ENCODE measurements at regions not wholly inside any gene's neighbourhood (a gene's known extent, or its start where the extent isn't known, plus 50 kb on each side); places are given as distances from the start of the nearest gene placed in this dataset.
"Not testable (repeated sequence)": the region's sequence is repeated elsewhere in the genome, so short reads cannot be mapped to it uniquely, and the experiment has no call there.

DNA sequence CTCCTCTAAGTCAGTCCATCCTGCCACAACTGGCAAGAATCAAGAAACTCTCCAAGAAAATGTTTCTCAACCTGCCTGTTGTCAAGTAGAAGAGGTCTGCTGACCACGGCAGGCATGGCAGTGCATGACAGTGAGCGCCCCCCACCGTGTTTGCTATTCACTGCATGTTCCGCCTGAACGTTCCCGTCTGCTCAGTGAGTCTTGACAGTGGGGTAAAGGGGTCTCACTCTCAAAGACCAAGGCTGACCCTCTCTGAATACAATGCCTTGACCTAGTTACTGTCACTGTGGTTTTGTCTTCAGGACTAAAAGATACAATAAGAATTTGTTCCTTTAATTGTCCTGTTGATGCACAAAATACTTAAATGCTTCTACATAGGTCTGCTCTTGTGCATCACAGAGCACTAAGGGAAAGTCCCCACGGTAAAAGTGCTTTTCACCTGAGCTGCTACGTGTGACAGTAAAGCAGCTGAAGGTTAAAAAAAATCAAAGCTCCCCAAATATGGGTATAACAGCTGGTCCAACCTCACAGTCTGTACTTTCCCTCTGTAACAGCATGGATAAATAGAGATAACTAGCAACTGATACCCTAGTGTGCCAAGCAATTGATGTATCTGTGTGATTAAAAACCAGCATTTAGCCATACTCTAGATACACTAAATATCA, 555.8 kb upstream of the ZNF337 start:
- not testable (repeated sequence) for H3K36me3 ChIP-seq (ENCODE audit: insufficient read depth, low read length); H3K9ac ChIP-seq (ENCODE audit: low read depth, low read length); H3K9me3 ChIP-seq (ENCODE audit: control insufficient read depth, insufficient read depth, low read length); H3K4me1 ChIP-seq (ENCODE audit: insufficient read depth, low read length)

DNA sequence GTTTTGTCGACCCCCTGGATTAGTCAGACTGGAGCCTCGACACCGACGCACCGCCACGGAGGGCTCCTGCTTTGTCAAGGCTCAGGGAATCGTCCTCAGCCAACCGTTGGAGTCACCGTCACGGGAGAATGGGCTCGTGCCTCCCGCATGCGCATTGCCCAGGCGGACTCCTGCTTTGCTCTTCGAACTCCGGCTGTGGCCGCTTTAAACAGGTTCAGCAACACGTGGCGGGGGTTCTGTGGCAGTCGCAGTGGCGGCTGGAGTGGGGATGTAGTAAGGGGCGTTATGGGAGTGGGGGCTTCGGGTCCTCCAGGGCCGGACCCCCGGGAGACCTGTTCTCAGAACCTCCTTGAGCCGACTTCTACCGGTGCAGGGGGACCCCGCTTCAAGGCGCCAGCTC, 554.7 kb upstream of the ZNF337 start:
- not testable (repeated sequence) for H3K9me3 ChIP-seq (ENCODE audit: control insufficient read depth, insufficient read depth, low read length); H3K36me3 ChIP-seq (ENCODE audit: insufficient read depth, low read length); H3K9ac ChIP-seq (ENCODE audit: low read depth, low read length); H3K4me1 ChIP-seq (ENCODE audit: insufficient read depth, low read length)

DNA sequence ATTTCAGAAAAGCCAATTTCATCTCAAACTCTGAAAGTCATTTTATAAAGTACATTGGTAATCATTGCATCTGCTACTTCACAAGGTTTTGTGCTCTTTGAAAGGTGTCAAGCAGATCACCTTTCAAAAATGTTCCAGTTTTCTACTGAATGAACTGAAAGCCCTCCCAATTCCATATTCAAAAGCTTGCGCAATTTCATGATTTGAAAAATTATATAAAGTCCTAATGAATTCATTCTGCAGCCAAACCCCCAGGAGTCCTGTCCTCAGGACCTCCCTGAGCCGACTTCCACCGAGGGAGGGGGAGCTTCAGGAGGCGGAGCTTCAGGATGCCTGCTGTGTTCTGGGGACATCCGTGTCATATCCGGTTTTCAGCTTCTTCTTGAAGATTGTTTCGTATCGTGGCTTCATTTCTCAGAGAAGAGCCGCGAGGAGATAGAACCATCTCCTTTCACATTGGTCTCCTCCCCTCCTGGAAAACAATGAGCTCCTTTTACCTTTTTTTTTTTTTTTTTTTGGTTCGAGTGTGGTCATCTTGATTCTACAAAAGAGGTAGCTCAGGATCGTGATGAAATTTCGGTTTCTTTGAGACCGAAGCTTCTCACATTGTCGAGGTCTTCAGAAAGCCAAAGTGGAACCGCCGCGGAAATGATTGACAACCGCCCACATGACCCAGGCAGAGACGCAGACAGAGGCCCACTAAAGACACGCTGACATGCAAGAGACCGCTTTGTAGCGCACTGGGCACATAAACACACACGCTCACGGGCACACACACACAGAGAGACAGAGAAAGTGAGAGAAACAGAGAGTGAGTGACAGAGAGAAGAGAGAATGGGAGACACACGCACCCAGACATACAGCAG, 553.8 kb upstream of the ZNF337 start:
- H3K9me3 ChIP-seq (ENCODE audit: control insufficient read depth, insufficient read depth, low read length); H3K36me3 ChIP-seq (ENCODE audit: insufficient read depth, low read length); H3K4me1 ChIP-seq (ENCODE audit: insufficient read depth, low read length); H3K9ac ChIP-seq (ENCODE audit: low read depth, low read length): not testable (repeated sequence)

DNA sequence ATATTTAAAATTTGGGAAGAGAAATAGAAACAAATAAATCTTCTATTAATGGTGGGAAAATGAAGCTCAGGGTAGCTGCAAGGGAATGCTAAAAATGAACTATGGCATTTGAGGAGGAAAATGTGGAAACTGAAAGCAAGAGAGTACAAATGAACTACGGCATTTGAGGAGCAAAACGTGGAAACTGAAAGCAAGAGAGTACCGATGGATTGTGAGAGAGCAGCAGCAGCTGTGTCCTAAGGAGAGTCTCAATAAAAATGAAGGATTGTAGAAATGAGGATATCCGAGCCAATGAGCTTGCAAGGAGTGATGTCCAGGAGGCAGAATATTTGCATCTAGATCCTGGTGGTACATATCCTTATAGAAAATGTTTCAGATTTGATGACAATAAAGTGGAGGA, 547.1 kb upstream of the ZNF337 start:
- H3K36me3 ChIP-seq (ENCODE audit: insufficient read depth, low read length), result no peaks in the 10 kb centered on the region
- no peak overlapping the region for H3K9ac ChIP-seq (ENCODE audit: low read depth, low read length)
- H3K4me1 ChIP-seq (ENCODE audit: insufficient read depth, low read length), result no peaks in the 10 kb centered on the region
- no peaks in the 10 kb centered on the region for H3K9me3 ChIP-seq (ENCODE audit: control insufficient read depth, insufficient read depth, low read length)

DNA sequence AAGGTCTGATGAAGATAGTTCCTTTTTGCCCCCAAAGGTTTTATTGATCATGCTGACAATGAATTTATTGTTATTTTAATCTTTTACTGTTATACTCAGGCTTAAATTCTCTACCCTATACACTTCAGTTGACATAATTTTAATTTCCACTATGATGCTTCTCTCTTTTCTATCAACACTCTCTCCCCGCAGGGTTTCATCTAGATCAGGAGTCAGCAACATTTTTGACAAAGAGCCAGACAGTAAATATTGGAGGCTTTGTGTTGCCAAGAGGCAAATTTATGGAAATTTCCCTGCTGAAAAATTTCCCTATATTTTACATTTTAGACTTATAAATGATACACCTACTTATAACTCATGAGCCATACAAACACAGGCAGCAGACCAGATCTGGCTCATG, 524.0 kb upstream of the ZNF337 start:
- H3K4me1 ChIP-seq (ENCODE audit: insufficient read depth, low read length); H3K9ac ChIP-seq (ENCODE audit: low read depth, low read length); H3K9me3 ChIP-seq (ENCODE audit: control insufficient read depth, insufficient read depth, low read length); H3K36me3 ChIP-seq (ENCODE audit: insufficient read depth, low read length): not testable (repeated sequence)

DNA sequence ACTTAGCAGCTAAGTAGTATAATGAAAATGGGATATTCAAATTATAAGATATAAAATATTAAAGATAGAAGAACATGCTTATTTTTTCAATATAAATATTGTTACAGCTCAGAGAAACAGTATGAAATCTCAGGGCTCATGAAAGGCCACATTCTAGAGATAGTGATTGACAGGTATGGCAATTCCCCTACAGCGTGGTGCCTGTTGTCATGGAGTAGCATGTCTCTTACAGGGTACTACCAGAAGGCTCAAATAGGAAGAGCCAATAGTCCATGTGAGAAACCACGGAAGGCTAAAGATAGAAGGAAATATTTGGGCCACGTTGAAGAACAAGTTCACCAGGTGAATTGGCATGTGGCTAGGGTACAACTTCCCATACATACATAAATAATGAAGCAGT, 522.9 kb upstream of the ZNF337 start:
- not testable (repeated sequence) for H3K36me3 ChIP-seq (ENCODE audit: insufficient read depth, low read length); H3K4me1 ChIP-seq (ENCODE audit: insufficient read depth, low read length); H3K9me3 ChIP-seq (ENCODE audit: control insufficient read depth, insufficient read depth, low read length); H3K9ac ChIP-seq (ENCODE audit: low read depth, low read length)

DNA sequence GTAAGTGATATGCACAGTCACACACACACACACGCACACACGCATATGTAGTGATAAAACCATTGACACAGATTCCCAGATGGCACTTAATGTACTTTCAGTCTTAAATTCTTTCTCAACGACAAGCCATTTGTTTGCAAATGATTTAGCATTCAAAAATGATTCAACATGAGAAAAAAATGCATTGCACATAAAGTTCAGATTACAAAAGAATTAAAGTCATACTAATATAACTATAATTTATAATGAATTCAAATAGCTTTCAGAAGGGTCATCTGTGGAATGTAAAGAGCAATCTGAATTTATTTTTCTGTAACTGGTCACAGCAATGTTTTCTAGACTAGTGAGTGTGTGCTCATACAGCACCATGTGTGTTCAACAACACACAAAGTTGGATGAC, 521.6 kb upstream of the ZNF337 start:
- Histone ChIP-seq H3K9me3 (ENCODE audit: control insufficient read depth, insufficient read depth, low read length) (no peaks in the 10 kb centered on the region), H3K36me3 (ENCODE audit: insufficient read depth, low read length) (no peaks in the 10 kb centered on the region), H3K4me1 (ENCODE audit: insufficient read depth, low read length) (no peaks in the 10 kb centered on the region)

DNA sequence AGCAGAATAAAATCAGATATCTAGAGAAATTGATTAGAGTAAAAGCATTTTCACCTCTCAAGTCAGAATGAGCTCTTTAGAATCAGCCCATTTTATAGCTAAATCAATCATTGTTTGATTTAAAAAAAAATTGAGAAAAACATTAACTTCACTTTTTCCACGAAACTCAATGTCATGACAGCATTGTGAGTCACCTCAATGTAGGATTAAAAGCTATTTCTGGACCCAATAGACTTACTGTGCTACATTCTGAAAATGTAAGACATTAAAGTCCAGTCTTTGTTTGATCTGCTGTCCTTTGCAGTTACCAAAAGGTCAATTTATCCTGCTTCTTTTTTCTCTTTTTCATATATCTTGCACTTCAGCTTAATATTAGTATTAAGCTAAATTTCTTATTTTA, 519.4 kb upstream of the ZNF337 start:
- no peaks in the 10 kb centered on the region for H3K4me1 ChIP-seq (ENCODE audit: insufficient read depth, low read length)
- no peak overlapping the region for H3K9ac ChIP-seq (ENCODE audit: low read depth, low read length)
- H3K9me3 ChIP-seq (ENCODE audit: control insufficient read depth, insufficient read depth, low read length), result no peaks in the 10 kb centered on the region
- H3K36me3 ChIP-seq (ENCODE audit: insufficient read depth, low read length), result no peaks in the 10 kb centered on the region

More for the DNA sequence above, 521.6 kb upstream of the ZNF337 start:
- H3K9ac ChIP-seq (ENCODE audit: low read depth, low read length), result no peak overlapping the region

DNA sequence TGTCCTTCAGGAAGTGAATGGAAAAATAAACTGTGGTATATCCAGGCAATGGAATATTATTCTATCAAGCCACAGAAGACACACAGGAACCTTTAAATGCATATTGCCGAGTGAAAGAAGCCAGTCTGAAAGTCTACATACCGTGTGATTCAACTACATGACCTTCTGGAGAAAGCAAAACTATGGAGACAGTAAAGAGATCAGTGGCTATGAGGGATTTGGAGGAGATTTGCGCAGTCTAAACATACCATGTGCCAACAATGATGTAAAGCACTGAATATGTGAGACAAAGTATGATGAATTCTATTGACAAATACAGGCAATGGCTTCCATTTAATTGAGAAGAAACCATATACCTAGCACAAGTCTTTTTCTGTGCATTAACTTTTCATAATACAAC, 518.3 kb upstream of the ZNF337 start:
- Histone ChIP-seq H3K9me3 (ENCODE audit: control insufficient read depth, insufficient read depth, low read length) (no peaks in the 10 kb centered on the region), H3K4me1 (ENCODE audit: insufficient read depth, low read length) (no peaks in the 10 kb centered on the region), H3K9ac (ENCODE audit: low read depth, low read length) (no peak overlapping the region), H3K36me3 (ENCODE audit: insufficient read depth, low read length) (no peaks in the 10 kb centered on the region)

DNA sequence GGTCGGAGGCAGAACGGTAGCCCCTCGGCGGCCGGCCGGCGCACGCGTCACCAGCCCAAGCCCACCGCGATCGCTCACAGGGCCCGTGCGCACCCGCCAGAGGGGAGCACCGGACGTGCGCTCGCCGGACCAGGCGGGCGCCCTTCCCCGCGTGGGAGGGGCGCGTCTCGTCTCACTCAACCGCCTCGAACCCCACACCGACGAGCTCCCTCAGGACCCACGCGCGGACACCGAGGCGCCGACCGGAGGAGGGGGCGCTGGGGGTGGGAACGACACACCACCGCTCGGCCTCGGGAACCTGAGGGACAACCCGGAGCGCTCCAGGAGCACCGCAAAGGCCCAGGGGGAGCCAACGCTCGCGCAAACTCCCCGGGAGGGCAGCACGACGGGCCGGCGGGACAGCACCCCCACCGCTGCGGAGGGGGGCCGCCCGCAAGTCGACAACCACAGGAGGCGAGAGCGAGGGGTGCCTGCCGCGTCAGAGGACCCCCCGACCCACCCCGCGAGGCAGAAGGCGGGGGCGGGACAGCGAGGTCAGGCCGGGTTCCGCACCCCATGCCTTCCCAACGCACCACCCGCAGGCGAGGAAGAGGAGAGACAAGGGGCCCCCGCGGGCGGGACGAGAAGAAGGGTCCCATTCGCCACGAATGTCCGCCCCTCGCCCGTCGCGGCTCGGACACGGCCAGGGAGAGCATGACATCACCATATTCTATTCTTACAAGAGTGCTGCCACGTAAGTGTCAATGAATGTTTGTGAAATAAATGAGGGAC, 512.7 kb upstream of the ZNF337 start:
- H3K36me3 ChIP-seq (ENCODE audit: insufficient read depth, low read length), result no peaks in the 10 kb centered on the region
- no peaks in the 10 kb centered on the region for H3K9me3 ChIP-seq (ENCODE audit: control insufficient read depth, insufficient read depth, low read length)
- peak overlapping the region; percentile 63; the same call in 1 of the 2 replicates for H3K9ac ChIP-seq (ENCODE audit: low read depth, low read length)
- no peaks in the 10 kb centered on the region for H3K4me1 ChIP-seq (ENCODE audit: insufficient read depth, low read length)

DNA sequence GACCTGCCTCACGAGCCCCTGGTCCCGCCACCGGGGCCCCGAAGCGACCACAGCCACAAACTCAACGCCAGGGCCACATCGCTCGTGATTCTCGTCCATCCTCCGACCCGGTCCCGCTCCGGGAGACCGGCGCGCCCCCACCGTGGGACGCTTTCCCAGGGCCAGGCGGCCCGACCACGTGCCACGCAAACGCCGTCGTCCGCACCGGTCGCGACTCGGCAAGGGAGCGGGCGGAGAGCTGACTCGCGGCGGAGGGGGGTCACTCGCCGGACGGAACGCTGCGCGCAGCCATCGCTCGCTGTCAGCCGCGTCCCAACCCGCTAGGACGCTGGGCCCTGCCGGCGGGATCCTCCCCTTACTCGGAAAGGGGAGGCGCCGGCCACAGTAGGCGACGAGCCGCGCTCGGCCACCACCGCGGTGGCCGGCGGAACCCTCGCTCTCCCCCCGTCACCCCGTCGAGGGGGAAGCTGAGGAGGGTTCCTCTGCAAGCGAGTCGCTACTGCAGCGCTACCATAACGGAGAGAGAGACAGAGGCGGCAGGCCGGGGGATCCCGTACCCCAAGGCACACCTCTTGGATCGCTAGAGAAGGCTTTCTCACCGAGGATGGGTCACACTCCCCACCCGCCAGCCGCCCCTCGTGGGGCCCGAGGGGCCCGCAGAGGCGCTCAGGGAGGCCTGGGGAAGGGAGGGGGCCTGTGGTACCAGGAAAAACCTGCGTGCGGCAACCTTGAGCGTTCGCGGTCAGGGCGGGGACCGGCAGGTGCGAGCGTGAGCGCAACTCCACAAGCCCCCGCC, 511.8 kb upstream of the ZNF337 start:
- Histone ChIP-seq H3K9ac (ENCODE audit: low read depth, low read length) (peak overlapping the region; percentile 79), H3K36me3 (ENCODE audit: insufficient read depth, low read length) (no peaks in the 10 kb centered on the region), H3K9me3 (ENCODE audit: control insufficient read depth, insufficient read depth, low read length) (no peaks in the 10 kb centered on the region), H3K4me1 (ENCODE audit: insufficient read depth, low read length) (no peaks in the 10 kb centered on the region)

DNA sequence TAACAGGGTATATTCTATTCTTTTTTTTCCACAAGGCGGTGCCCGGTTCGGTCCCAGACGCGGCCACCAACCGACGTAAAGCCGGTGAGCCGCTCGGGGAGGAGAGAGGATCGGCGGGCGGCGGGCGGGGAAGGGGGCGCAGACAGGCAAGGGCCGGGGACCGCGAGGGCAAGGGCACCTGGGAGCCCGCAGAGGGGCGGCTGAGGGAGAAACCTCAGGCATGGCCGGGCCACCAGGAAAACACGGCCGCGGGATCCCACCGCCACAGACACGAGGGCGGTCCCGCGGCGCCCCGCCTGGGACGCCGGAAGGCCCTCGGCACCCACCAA, 511.3 kb upstream of the ZNF337 start:
- not testable (repeated sequence) for H3K36me3 ChIP-seq (ENCODE audit: insufficient read depth, low read length); H3K9me3 ChIP-seq (ENCODE audit: control insufficient read depth, insufficient read depth, low read length); H3K4me1 ChIP-seq (ENCODE audit: insufficient read depth, low read length)
- H3K9ac ChIP-seq (ENCODE audit: low read depth, low read length), result peak overlapping the region; percentile 79; the same call in 1 of the 2 replicates

DNA sequence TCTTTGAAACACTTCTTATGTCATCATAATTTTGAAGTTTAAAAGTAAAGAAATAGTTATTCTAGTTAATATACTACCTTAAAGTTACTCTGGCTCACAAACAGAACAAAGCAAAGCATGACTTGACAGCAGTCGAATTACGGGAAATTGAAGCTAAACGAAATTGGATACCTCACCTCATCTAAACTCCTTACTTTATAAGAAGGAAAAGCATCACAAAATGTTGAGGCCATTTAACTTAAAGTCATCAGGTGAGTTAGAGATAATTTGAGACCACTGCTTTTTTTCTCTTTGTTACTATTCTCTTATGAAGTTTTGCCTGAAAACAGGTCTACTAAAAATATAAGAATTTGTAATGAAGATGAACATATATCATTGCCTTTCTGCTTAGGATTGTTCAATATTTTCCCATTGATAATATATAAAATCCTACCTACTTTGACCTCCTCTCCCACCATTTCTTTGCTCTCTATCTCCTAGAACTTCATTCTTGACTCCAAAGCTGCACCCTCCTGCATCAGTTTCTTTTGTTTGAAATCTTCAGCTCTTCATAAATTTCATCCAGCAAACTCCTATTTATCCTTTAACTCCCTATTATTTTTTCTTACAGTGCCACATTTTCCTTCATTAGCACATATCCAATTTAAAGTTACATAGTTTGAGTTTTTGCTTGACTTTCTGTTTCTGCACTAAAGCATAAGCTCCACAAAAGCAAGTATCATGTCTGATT, 510.7 kb upstream of the ZNF337 start:
- H3K36me3 ChIP-seq (ENCODE audit: insufficient read depth, low read length), result no peaks in the 10 kb centered on the region
- H3K9ac ChIP-seq (ENCODE audit: low read depth, low read length), result peak overlapping the region; percentile 79; the same call in 1 of the 2 replicates
- no peaks in the 10 kb centered on the region for H3K4me1 ChIP-seq (ENCODE audit: insufficient read depth, low read length)
- H3K9me3 ChIP-seq (ENCODE audit: control insufficient read depth, insufficient read depth, low read length), result no peaks in the 10 kb centered on the region

DNA sequence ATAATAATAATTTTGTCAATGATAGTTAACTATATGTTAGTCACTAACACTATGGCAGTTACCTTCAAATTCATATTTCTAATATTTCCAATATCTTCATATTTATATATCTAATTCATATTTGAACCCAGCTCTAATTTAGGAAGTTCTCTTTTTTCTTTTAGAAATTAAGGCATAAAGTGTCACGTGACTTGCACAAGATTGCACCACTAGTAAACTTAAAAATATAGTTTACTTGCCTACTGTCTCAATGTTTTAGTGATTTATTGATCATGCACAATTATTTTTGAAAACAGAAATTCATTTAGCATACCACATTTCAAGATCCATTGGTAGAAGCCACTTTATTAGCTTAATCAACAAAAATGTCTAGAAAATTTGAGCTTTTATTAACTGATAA, 508.7 kb upstream of the ZNF337 start:
- Histone ChIP-seq H3K4me1 (ENCODE audit: insufficient read depth, low read length) (no peaks in the 10 kb centered on the region), H3K9ac (ENCODE audit: low read depth, low read length) (no peak overlapping the region), H3K36me3 (ENCODE audit: insufficient read depth, low read length) (no peaks in the 10 kb centered on the region), H3K9me3 (ENCODE audit: control insufficient read depth, insufficient read depth, low read length) (no peaks in the 10 kb centered on the region; the same call in 1 of the 2 replicates)

All from ES-I3 (cell line).